SK-N-DZ (cell line): ENCODE measurements at regions not wholly inside any gene's neighbourhood (a gene's known extent, or its start where the extent isn't known, plus 50 kb on each side); places are given as distances from the start of the nearest gene placed in this dataset.

Experiments used
- DNase-seq: peaks from one replicate; pipeline ENCODE4 v3.0.0-alpha.2; 2015; ENCODE audit warnings: low spot score

- DNase-seq = no peak
Measured at GRCh38 chr13:105464249-105464648, 1071.2 kb downstream of the EFNB2 start.

DNA sequence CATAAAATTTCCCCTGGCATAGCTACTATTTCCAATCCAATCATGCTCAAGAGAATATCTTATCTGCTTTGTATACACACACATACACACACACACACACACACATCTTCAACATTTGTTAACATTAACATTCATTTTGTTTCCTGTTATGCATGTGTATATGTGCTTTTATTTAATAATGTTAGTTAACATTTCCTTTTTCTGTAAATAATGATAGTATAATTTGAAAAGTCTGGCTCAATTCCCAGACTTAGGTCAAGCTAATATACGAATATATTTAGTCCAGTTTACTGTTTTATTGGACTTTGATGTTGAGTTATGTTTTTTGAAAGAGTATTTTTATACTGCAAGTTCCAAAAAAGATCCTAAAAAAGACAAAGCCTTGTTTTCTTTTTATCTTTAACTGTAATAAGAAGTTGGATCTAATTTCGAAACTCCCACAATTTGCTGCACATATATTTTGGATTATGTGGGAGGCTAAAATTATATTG lies 1072.4 kb downstream of the EFNB2 start:
- DNase-seq = no peak

GRCh38 chr13:105462098-105462497 lies 1073.4 kb downstream of the EFNB2 start:
- DNase-seq = no peak

- no peak for DNase-seq
Measured at GRCh38 chr13:105452895-105453294, 1082.6 kb downstream of the EFNB2 start.

GRCh38 chr13:105450784-105451183 lies 1084.7 kb downstream of the EFNB2 start:
- DNase-seq = no peak

- DNase-seq = no peak
Measured at GRCh38 chr13:105448811-105449210, 1086.7 kb downstream of the EFNB2 start.

- no peak for DNase-seq
Measured at GRCh38 chr13:105446197-105446596, 1089.3 kb downstream of the EFNB2 start.

DNA sequence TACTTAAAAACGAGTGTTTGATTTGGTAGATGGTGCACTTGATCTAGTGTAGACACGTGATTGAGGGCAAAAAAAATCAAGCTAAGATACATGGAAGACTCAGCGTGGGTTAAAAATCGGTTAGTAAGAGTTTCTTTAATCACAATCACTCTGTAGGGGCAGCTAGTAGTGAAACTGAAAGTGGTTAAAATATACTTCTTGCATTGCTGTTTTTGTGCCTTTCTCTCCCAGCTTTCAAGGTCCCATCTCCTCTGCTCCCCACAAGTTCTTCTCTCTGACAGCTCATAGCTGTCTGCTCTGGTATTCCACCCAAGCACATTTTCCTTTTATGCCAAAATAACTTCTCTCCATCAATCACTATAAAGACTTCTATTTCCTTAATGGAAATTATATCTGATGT lies 1089.7 kb downstream of the EFNB2 start:
- no peak for DNase-seq

GRCh38 chr13:105442949-105443699 lies 1092.3 kb downstream of the EFNB2 start:
- no peak for DNase-seq

- DNase-seq = no peak
Measured at GRCh38 chr13:105442040-105442439, 1093.4 kb downstream of the EFNB2 start.

DNA sequence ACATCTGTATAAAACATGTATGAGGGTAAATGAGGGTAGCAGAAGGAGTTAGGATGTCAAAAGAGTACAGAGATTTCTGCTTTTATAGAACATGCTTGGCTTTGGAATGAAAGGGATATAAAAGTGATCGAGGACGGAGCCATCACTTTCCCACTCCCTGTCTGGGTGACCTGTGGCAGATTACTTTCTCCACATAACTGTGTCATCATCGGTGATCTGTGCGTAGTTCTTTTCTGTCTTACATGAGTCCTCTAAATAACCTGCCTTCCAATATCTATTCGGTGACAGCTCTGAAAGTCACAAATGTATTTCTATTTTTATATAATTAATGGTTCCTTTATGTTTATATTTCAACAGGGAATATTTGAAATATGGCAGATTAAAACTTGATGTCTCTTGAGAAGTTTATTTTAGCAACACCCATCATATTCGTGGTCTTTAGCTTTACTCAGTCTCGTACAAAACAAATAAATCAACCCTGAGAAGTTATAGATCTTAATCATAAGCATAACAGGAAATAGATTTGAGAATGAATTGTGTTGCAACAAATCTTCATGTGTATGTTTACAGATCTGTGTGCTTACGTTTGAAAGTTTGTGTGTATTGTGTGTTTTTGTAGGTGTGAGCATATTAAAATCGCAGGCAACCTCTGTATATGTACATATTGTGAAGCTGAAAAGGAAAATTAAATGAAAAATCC lies 1094.3 kb downstream of the EFNB2 start:
- no peak for DNase-seq

DNA sequence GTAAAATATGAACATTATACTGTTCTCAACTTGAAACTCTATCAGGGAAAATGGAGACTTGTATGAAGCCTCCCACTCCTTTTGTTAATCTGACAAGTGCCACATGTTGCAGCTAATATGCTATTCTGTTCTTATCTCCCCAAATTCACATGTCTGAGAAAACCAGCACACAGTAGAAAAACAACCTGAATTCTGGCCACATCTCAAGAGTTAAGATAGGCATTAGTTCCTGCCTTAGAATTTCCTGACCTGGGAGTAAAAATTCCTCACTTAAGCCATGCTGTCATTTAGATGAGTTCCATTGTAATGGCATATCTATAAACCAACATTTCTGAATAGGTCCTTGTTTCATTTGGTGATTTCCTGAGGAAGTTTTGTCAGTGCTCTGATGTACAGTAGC lies 1098.5 kb downstream of the EFNB2 start:
- DNase-seq = no peak

- DNase-seq = no peak
Measured at GRCh38 chr13:105432438-105432837, 1103.0 kb downstream of the EFNB2 start.

DNA sequence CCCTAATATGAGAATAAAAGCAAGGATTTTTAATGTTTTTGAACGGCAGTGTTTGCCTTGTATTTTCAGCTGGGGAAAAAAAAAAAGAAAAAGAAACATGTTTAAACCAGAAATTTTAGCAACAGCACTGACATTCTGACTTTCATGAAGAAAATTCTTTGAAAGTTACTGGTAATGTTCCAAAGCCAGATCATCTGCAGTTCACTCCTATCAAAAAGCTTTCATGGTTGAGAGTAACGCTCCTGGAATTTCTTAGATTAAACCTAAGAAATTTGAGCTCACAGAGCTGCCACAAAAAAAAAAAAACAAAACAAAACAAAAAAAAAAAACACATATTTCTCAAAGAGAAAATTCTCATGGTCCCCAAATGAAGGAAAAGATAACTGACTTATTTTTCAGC lies 1106.7 kb downstream of the EFNB2 start:
- no peak for DNase-seq

- no peak for DNase-seq
Measured at GRCh38 chr13:105426441-105426840, 1109.0 kb downstream of the EFNB2 start.

- no peak for DNase-seq
Measured at GRCh38 chr13:105414639-105415038, 1120.8 kb downstream of the EFNB2 start.

DNA sequence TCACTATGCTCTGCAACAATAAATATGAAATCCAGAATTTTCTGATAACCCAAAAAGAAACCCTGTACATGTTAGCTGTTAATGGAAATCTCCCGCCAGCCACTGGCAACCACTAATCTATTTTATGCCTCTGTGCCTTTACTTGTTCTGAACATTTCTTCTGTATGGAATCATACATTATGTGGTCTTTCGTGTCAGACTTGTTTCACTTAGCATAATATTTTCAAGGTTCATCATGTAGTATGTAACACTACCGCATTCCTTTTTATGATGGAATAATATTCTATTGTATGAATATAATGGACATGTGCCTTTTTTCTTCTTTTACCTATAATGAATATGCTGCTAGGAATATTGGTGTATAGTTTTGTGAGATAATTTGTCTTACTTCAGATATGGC lies 1123.3 kb downstream of the EFNB2 start:
- no peak for DNase-seq

GRCh38 chr13:105410602-105411001 lies 1124.9 kb downstream of the EFNB2 start:
- DNase-seq = no peak

- DNase-seq = no peak
Measured at GRCh38 chr13:105406551-105406950, 1128.9 kb downstream of the EFNB2 start.

- DNase-seq = no peak
Measured at GRCh38 chr13:105403086-105403485, 1132.4 kb downstream of the EFNB2 start.

DNA sequence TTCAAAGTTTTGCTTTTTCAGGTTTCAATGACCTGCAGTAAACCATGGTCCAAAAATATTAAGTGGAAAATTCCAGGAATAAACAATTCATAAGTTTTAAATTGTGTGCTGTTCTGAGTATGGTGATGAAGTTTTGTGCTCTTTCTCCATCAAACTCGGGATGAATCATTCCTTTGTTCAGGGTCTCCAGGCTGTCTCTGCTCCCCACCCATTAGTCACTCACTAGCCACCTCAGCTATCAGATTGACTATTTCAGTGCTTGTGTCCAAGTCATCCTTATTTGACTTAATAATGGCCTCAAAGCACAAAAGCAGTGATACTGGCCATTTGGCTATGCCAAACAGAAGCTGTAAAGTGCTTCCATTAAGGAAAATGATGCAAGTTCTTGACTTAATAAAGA lies 1140.4 kb downstream of the EFNB2 start:
- no peak for DNase-seq

- DNase-seq = no peak
Measured at GRCh38 chr13:105389373-105389772, 1146.1 kb downstream of the EFNB2 start.

DNA sequence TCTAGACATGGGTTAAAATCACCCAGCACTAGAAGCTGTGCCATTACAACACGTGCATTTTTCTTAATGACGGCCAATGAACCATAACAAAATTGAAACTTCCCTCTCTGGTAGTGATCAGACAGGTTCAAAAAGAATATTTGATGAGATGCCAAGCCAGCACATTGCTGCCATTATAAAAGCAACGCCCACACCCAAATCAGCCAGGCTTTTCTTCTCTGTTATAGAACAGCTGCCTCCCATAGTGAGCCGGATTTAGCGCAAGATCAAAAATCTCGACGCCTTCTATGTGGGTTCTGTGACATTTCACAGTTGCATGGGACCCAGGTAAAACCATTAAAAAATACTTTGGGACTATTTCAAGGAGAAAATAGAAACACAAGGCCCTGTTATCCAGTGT lies 1158.0 kb downstream of the EFNB2 start:
- DNase-seq = no peak
